H9 (cell line): ENCODE measurements at regions not wholly inside any gene's neighbourhood (a gene's known extent, or its start where the extent isn't known, plus 50 kb on each side); places are given as distances from the start of the nearest gene placed in this dataset.

Source experiments
- DNase-seq: peaks from one replicate; pipeline ENCODE4 v3.0.0-alpha.2; 2017
- H2AFZ ChIP-seq: one replicate; pipeline ENCODE4 v1.6.1; 2013; ENCODE audit warnings: mild to moderate bottlenecking, low read length, control low read depth, moderate library complexity
- H2AK5ac ChIP-seq: 2 replicates; pipeline ENCODE4 v1.6.1; 2013; ENCODE audit warnings: low read length, control low read depth, mixed read lengths; ENCODE audit not compliant: insufficient read length
- H2BK120ac ChIP-seq: one replicate; pipeline ENCODE4 v1.6.1; 2013; ENCODE audit warnings: low read depth, mild to moderate bottlenecking, low read length, control low read depth, inconsistent platforms; ENCODE audit not compliant: poor library complexity, severe bottlenecking
- H2BK12ac ChIP-seq: 2 replicates; pipeline ENCODE4 v1.6.1; 2013; ENCODE audit warnings: low read length, control low read depth, mixed read lengths, low read depth; ENCODE audit not compliant: insufficient read length
- H2BK15ac ChIP-seq: 2 replicates; pipeline ENCODE4 v1.6.1; 2013; ENCODE audit warnings: low read depth, low read length, control low read depth
- H2BK20ac ChIP-seq: one replicate; pipeline ENCODE4 v1.6.1; 2013; ENCODE audit warnings: low read depth, mild to moderate bottlenecking, low read length, control low read depth, inconsistent platforms; ENCODE audit not compliant: poor library complexity, severe bottlenecking
- H2BK5ac ChIP-seq: 2 replicates; pipeline ENCODE4 v1.6.1; 2013; ENCODE audit warnings: low read length, control low read depth, mixed read lengths; ENCODE audit not compliant: insufficient read length
- H3K14ac ChIP-seq: 2 replicates; pipeline ENCODE4 v1.6.1; 2013; ENCODE audit warnings: low read length, control low read depth; ENCODE audit not compliant: insufficient read depth
- H3K18ac ChIP-seq: 2 replicates; pipeline ENCODE4 v1.6.1; 2013; ENCODE audit warnings: low read depth, mild to moderate bottlenecking, mixed read lengths, low read length, control low read depth; ENCODE audit not compliant: insufficient read length
- H3K23ac ChIP-seq: 2 replicates; pipeline ENCODE4 v1.6.1; 2013; ENCODE audit warnings: low read length, control low read depth, mixed read lengths, low read depth; ENCODE audit not compliant: insufficient read length
- H3K23me2 ChIP-seq: 2 replicates; pipeline ENCODE4 v1.6.1; 2013; ENCODE audit warnings: low read depth, mild to moderate bottlenecking, mixed read lengths, low read length, control low read depth; ENCODE audit not compliant: insufficient read length, poor library complexity, severe bottlenecking
- H3K27ac ChIP-seq: 2 replicates; pipeline ENCODE4 v1.5.1; 2013; ENCODE audit warnings: low read length, control low read depth, mixed read lengths, low read depth; ENCODE audit not compliant: insufficient read length
- H3K27me3 ChIP-seq: 2 replicates; pipeline ENCODE4 v1.6.1; 2013; ENCODE audit warnings: low read length, control low read depth, inconsistent platforms; ENCODE audit not compliant: insufficient read depth
- H3K4ac ChIP-seq: 2 replicates; pipeline ENCODE4 v1.6.1; 2013; ENCODE audit warnings: low read depth, mild to moderate bottlenecking, control low read depth, inconsistent platforms, low read length, moderate library complexity
- H3K4me1 ChIP-seq: 2 replicates; pipeline ENCODE4 v1.6.1; 2013; ENCODE audit warnings: low read length, control low read depth, inconsistent platforms; ENCODE audit not compliant: insufficient read depth
- H3K4me2 ChIP-seq: 2 replicates; pipeline ENCODE4 v1.6.1; 2013; ENCODE audit warnings: low read length, control low read depth, mixed read lengths; ENCODE audit not compliant: insufficient read length, insufficient read depth
- H3K56ac ChIP-seq: 2 replicates; pipeline ENCODE4 v1.6.1; 2013; ENCODE audit warnings: low read depth, mild to moderate bottlenecking, mixed read lengths, low read length, control low read depth; ENCODE audit not compliant: insufficient read length
- H3K79me1 ChIP-seq: 2 replicates; pipeline ENCODE4 v1.6.1; 2013; ENCODE audit warnings: low read depth, mild to moderate bottlenecking, moderate library complexity, low read length, control low read depth, inconsistent platforms; ENCODE audit not compliant: insufficient read depth, poor library complexity, severe bottlenecking
- H3K79me2 ChIP-seq: 2 replicates; pipeline ENCODE4 v1.6.1; 2013; ENCODE audit warnings: low read length, control low read depth, inconsistent platforms; ENCODE audit not compliant: insufficient read depth
- H3K9ac ChIP-seq: 2 replicates; pipeline ENCODE4 v1.6.1; 2013; ENCODE audit warnings: low read length, control low read depth, mixed read lengths; ENCODE audit not compliant: insufficient read length; ENCODE audit errors: extremely low read depth
- H3K9me3 ChIP-seq: one replicate; pipeline ENCODE4 v1.6.1; 2013; ENCODE audit warnings: low read depth, low read length, inconsistent platforms; ENCODE audit not compliant: control insufficient read depth
- H3T11ph ChIP-seq: one replicate; pipeline ENCODE4 v1.6.1; 2013; ENCODE audit warnings: mild to moderate bottlenecking, low read length, control low read depth, inconsistent platforms
- H4K20me1 ChIP-seq: one replicate; pipeline ENCODE4 v1.6.1; 2013; ENCODE audit not compliant: control insufficient read depth, insufficient read length, insufficient read depth
- H4K5ac ChIP-seq: 2 replicates; pipeline ENCODE4 v1.6.1; 2013; ENCODE audit warnings: low read depth, mild to moderate bottlenecking, mixed read lengths, low read length, control low read depth; ENCODE audit not compliant: insufficient read length
- H4K8ac ChIP-seq: replicated peaks from 2 replicates; pipeline ENCODE4 v1.6.1; 2013; ENCODE audit warnings: low read length, control low read depth, mixed read lengths, low read depth; ENCODE audit not compliant: insufficient read length
- H4K91ac ChIP-seq: 2 replicates; pipeline ENCODE4 v1.6.1; 2013; ENCODE audit warnings: low read depth, mild to moderate bottlenecking, moderate library complexity, mixed read lengths, low read length, control low read depth; ENCODE audit not compliant: insufficient read length
- H3K27ac Mint-ChIP-seq, 3 experiments: 2 replicates in 2 of 3; 3 replicates in 1 of 3; pipeline ENCODE4 v1.8.0; 2020 to 2021; ENCODE audit warnings: mixed read lengths in 3 of 3, mild to moderate bottlenecking in 1 of 3, moderate library complexity in 1 of 3
- H3K27me3 Mint-ChIP-seq: 2 replicates; pipeline ENCODE4 v1.8.0; 2021; ENCODE audit warnings: low read depth, mild to moderate bottlenecking, moderate library complexity, mixed read lengths
- H3K36me3 Mint-ChIP-seq, 3 experiments: 2 replicates in 2 of 3; 3 replicates in 1 of 3; pipeline ENCODE4 v1.8.0; 2020 to 2021; ENCODE audit warnings: low read depth in 3 of 3, mixed read lengths in 3 of 3; ENCODE audit not compliant: insufficient read depth in 1 of 3
- H3K4me1 Mint-ChIP-seq, 2 experiments: 2 replicates each; pipeline ENCODE4 v1.8.0; 2020; ENCODE audit warnings: mixed read lengths in 2 of 2
- H3K4me3 Mint-ChIP-seq, 2 experiments: 2 replicates in 1 of 2; 3 replicates in 1 of 2; pipeline ENCODE4 v1.8.0; 2020 to 2021; ENCODE audit warnings: mild to moderate bottlenecking in 2 of 2, mixed read lengths in 2 of 2, moderate library complexity in 1 of 2
- H3K9me3 Mint-ChIP-seq, 2 experiments: 2 replicates in 1 of 2; 3 replicates in 1 of 2; pipeline ENCODE4 v1.8.0; 2020; ENCODE audit warnings: mild to moderate bottlenecking in 2 of 2, mixed read lengths in 2 of 2, moderate library complexity in 1 of 2
- TF ChIP-seq, protein P1 (sequence below): fragments of 200-600 bp; sonication (generic); conservative IDR thresholded peaks from 3 replicates; pipeline ENCODE4 v1.8.0; 2021; ENCODE audit warnings: antibody characterized with exemption, mild to moderate bottlenecking

DNA sequence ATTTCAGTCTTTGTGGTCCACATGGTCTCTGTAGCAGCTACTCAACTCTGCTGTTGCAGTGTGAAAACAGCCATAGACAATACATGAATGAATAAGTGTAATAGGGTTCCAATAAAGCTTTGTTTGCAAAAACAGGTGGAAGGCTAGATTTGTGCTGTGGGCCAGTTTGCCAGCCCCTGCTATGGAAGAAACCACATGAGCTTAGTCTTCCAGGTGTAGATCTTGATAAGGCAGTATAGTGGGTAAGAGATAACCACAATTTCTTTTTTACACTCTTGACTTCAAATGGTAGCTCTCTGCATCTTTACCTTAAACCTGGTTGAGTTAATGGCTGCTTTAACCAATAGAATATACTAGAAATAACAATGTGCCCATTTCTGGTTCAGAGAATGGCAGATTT lies 135.0 kb upstream of the PALS2 start:
- no peak overlapping the region for H4K8ac ChIP-seq
- no peak overlapping the region for H3K18ac ChIP-seq
- Mint-ChIP-seq H3K4me3 (no peak overlapping the region), H3K27ac (no peak overlapping the region), H3K36me3 (peaks cover 2 to 6% (median 4%) of the 10 kb centered on the region in 3 experiments; a peak in 2 of 7 replicates), H3K27me3 (peaks cover 33% of the 10 kb centered on the region), H3K4me1 (peaks cover 49 to 58% of the 10 kb centered on the region in 2 experiments), H3K9me3 (peaks cover 3 to 15% of the 10 kb centered on the region in 2 experiments)
- H3K4ac ChIP-seq, result no peak overlapping the region
- H4K5ac ChIP-seq, result no peak overlapping the region
- no peaks in the 10 kb centered on the region for H3K79me1 ChIP-seq
- no peak for DNase-seq
- H3K56ac ChIP-seq, result no peak overlapping the region
- H3K79me2 ChIP-seq, result no peaks in the 10 kb centered on the region
- H3K4me2 ChIP-seq, result no peak overlapping the region
- H3K27ac ChIP-seq, result no peak overlapping the region
- no peak overlapping the region for H3K23ac ChIP-seq
- TF ChIP-seq, protein P1, sequence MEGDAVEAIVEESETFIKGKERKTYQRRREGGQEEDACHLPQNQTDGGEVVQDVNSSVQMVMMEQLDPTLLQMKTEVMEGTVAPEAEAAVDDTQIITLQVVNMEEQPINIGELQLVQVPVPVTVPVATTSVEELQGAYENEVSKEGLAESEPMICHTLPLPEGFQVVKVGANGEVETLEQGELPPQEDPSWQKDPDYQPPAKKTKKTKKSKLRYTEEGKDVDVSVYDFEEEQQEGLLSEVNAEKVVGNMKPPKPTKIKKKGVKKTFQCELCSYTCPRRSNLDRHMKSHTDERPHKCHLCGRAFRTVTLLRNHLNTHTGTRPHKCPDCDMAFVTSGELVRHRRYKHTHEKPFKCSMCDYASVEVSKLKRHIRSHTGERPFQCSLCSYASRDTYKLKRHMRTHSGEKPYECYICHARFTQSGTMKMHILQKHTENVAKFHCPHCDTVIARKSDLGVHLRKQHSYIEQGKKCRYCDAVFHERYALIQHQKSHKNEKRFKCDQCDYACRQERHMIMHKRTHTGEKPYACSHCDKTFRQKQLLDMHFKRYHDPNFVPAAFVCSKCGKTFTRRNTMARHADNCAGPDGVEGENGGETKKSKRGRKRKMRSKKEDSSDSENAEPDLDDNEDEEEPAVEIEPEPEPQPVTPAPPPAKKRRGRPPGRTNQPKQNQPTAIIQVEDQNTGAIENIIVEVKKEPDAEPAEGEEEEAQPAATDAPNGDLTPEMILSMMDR, result no peak
- H2BK12ac ChIP-seq, result no peak overlapping the region
- no peak overlapping the region for H2BK5ac ChIP-seq
- no peak overlapping the region for H2BK20ac ChIP-seq
- no peak overlapping the region for H2AFZ ChIP-seq
- no peaks in the 10 kb centered on the region for H3K9me3 ChIP-seq
- no peak overlapping the region for H3K9ac ChIP-seq
- no peaks in the 10 kb centered on the region for H3K23me2 ChIP-seq
- H3T11ph ChIP-seq, result no peak overlapping the region
- no peak overlapping the region for H2BK120ac ChIP-seq
- no peak overlapping the region for H4K91ac ChIP-seq
- H3K4me1 ChIP-seq, result peaks cover 29% of the 10 kb centered on the region; the same call in 1 of the 2 replicates
- no peaks in the 10 kb centered on the region; the same call in 1 of the 2 replicates for H3K27me3 ChIP-seq
- no peak overlapping the region for H2BK15ac ChIP-seq
- no peaks in the 10 kb centered on the region for H4K20me1 ChIP-seq
- H2AK5ac ChIP-seq, result no peak overlapping the region
- no peak overlapping the region for H3K14ac ChIP-seq
